GM12891 (cell line): ENCODE measurements at regions not wholly inside any gene's neighbourhood (a gene's known extent, or its start where the extent isn't known, plus 50 kb on each side); places are given as distances from the start of the nearest gene placed in this dataset.

Experiments
- POLR2A ChIP-seq: IDR thresholded peaks from 2 replicates; pipeline ENCODE4 v1.6.1; 2011; ENCODE audit warnings: low read depth, low read length, control low read depth
- POLR2AphosphoS5 ChIP-seq: IDR thresholded peaks from 2 replicates; pipeline ENCODE4 v1.6.1; 2011; ENCODE audit warnings: low read depth, low read length, control low read depth
- TAF1 ChIP-seq: IDR thresholded peaks from 2 replicates; pipeline ENCODE4 v1.6.1; 2011; ENCODE audit warnings: low read depth, low read length, control low read depth

GRCh38 chr6:51021171-51021570, 202.5 kb downstream of the TFAP2B start:
- no peak for TF ChIP-seq POLR2A
- no peak for TF ChIP-seq TAF1
- no peak for TF ChIP-seq POLR2AphosphoS5
